ENCODE measurements at regions not wholly inside any gene's neighbourhood (a gene's known extent, or its start where the extent isn't known, plus 50 kb on each side); places are given as distances from the start of the nearest gene placed in this dataset.

DNA sequence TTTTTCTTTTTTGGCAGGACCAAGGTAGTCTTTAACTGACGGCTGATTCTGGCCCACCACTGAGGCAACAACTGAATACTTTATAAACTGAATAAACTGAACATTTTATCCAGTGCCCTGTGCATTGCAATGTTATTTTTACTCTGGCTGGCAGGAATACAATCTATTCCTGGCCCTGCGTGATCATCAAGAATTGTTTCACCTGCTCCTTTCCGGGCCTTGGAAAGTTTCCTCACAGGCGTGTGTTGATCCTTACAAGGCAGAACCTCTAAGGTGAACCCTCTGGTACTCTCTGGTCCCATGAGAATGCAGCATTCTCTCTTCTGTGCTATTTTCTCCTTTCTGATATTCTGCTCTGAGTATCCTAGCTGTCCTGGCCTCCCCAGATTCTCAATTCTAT, 113.7 kb upstream of the KLHL29 start:
- Histone ChIP-seq H3K4me3 (replicated peaks in 1 of 4; ENCODE audit: control extremely low read depth in 1 of 4, insufficient read depth in 1 of 4, low read depth in 3 of 4, low read length in 4 of 4) (no peak overlapping the region), H3K4me2 (ENCODE audit: extremely low read depth, insufficient read depth, low read length) (no peak overlapping the region), H3K4me1 (ENCODE audit: control insufficient read depth, extremely low read depth, insufficient read depth, low read length) (no peaks in the 10 kb centered on the region), H3K9me3 (ENCODE audit: control insufficient read depth, insufficient read depth, low read depth, low read length) (no peaks in the 10 kb centered on the region), H4K20me1 (ENCODE audit: control insufficient read depth, extremely low read depth, insufficient read depth, low read length) (no peaks in the 10 kb centered on the region), H3K79me2 (ENCODE audit: control insufficient read depth, insufficient read depth, low read length) (no peaks in the 10 kb centered on the region), H3K9ac (ENCODE audit: insufficient read depth, low read length) (no peak overlapping the region), H3K27me3 (ENCODE audit: control insufficient read depth, insufficient read depth, low read length) (no peaks in the 10 kb centered on the region), H3K36me3 (ENCODE audit: control insufficient read depth, insufficient read depth, low read length) (no peaks in the 10 kb centered on the region), H2AFZ (ENCODE audit: low read length) (no peak overlapping the region), H3K27ac (ENCODE audit: insufficient read depth, low read length) (no peak overlapping the region)
- DNase-seq (ENCODE audit: low read depth in 2 of 2): no peak
- TF ChIP-seq CTCF (conservative IDR thresholded peaks at IDR 0.05 in 1 of 2, IDR thresholded peaks at IDR 0.05 in 1 of 2; ENCODE audit: low read depth in 1 of 2, low read length in 2 of 2) (no peak), EZH2 (IDR thresholded peaks at IDR 0.05; ENCODE audit: low read length, missing control alignments) (no peak)

DNA sequence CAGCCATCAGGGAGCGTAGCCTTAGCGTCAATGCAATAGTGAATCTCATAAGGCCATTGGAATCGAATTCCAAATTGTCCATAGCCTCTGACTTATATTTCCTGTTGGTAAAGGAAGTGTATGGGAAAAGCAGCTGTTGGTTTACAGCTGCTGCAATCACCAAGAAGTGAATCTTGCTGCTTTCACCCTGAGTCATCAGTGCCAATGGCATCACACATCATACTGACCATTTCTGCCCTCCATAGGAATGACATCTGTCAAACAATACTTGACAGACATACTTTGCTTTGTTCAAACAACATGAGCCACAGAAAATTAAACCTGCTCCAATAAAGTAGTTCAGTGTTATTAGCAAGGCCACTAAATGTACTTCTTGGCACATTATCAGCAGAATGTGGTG, 111.2 kb upstream of the KLHL29 start:
- H3K36me3 ChIP-seq (ENCODE audit: control insufficient read depth, insufficient read depth, low read length): no peaks in the 10 kb centered on the region
- no peaks in the 10 kb centered on the region for H3K79me2 ChIP-seq (ENCODE audit: control insufficient read depth, insufficient read depth, low read length)
- DNase-seq (ENCODE audit: low read depth in 2 of 2): no peak
- no peak overlapping the region for H3K4me3 ChIP-seq (replicated peaks in 1 of 4; ENCODE audit: control extremely low read depth in 1 of 4, insufficient read depth in 1 of 4, low read depth in 3 of 4, low read length in 4 of 4)
- H2AFZ ChIP-seq (ENCODE audit: low read length): no peak overlapping the region
- no peak overlapping the region for H3K27ac ChIP-seq (ENCODE audit: insufficient read depth, low read length)
- H3K9me3 ChIP-seq (ENCODE audit: control insufficient read depth, insufficient read depth, low read depth, low read length): no peaks in the 10 kb centered on the region
- no peak overlapping the region for H3K9ac ChIP-seq (ENCODE audit: insufficient read depth, low read length)
- peaks cover 2% of the 10 kb centered on the region for H3K27me3 ChIP-seq (ENCODE audit: control insufficient read depth, insufficient read depth, low read length)
- H3K4me2 ChIP-seq (ENCODE audit: extremely low read depth, insufficient read depth, low read length): no peak overlapping the region
- no peaks in the 10 kb centered on the region for H3K4me1 ChIP-seq (ENCODE audit: control insufficient read depth, extremely low read depth, insufficient read depth, low read length)
- TF ChIP-seq CTCF (conservative IDR thresholded peaks at IDR 0.05 in 1 of 2, IDR thresholded peaks at IDR 0.05 in 1 of 2; ENCODE audit: low read depth in 1 of 2, low read length in 2 of 2) (no peak), EZH2 (IDR thresholded peaks at IDR 0.05; ENCODE audit: low read length, missing control alignments) (no peak)
- no peaks in the 10 kb centered on the region for H4K20me1 ChIP-seq (ENCODE audit: control insufficient read depth, extremely low read depth, insufficient read depth, low read length)

- H3K4me3 ChIP-seq (replicated peaks in 1 of 4; ENCODE audit: control extremely low read depth in 1 of 4, insufficient read depth in 1 of 4, low read depth in 3 of 4, low read length in 4 of 4): no peak overlapping the region
- H3K9ac ChIP-seq (ENCODE audit: insufficient read depth, low read length): no peak overlapping the region
- TF ChIP-seq CTCF (conservative IDR thresholded peaks at IDR 0.05 in 1 of 2, IDR thresholded peaks at IDR 0.05 in 1 of 2; ENCODE audit: low read depth in 1 of 2, low read length in 2 of 2): no peak
- no peak for TF ChIP-seq EZH2 (IDR thresholded peaks at IDR 0.05; ENCODE audit: low read length, missing control alignments)
- H3K36me3 ChIP-seq (ENCODE audit: control insufficient read depth, insufficient read depth, low read length): no peaks in the 10 kb centered on the region
- H2AFZ ChIP-seq (ENCODE audit: low read length): no peak overlapping the region
- H3K27me3 ChIP-seq (ENCODE audit: control insufficient read depth, insufficient read depth, low read length): peaks cover 2% of the 10 kb centered on the region
- no peaks in the 10 kb centered on the region for H3K4me1 ChIP-seq (ENCODE audit: control insufficient read depth, extremely low read depth, insufficient read depth, low read length)
- no peaks in the 10 kb centered on the region for H3K9me3 ChIP-seq (ENCODE audit: control insufficient read depth, insufficient read depth, low read depth, low read length)
- no peaks in the 10 kb centered on the region for H4K20me1 ChIP-seq (ENCODE audit: control insufficient read depth, extremely low read depth, insufficient read depth, low read length)
- H3K27ac ChIP-seq (ENCODE audit: insufficient read depth, low read length): no peak overlapping the region
- no peak overlapping the region for H3K4me2 ChIP-seq (ENCODE audit: extremely low read depth, insufficient read depth, low read length)
- no peak for DNase-seq (ENCODE audit: low read depth in 2 of 2)
- no peaks in the 10 kb centered on the region for H3K79me2 ChIP-seq (ENCODE audit: control insufficient read depth, insufficient read depth, low read length)
These were observed 104.6 kb upstream of the KLHL29 start for GRCh38 chr2:23280401-23280800.
